ENCODE measurements at regions not wholly inside any gene's neighbourhood (a gene's known extent, or its start where the extent isn't known, plus 50 kb on each side); places are given as distances from the start of the nearest gene placed in this dataset.

GRCh38 chr4:71841336-71841735 is 57.5 kb upstream of the GC start:
- H3K4me3 Mint-ChIP-seq: no peak overlapping the region
- CTCF ChIA-PET: no interaction called here
- no peak for DNase-seq

DNA sequence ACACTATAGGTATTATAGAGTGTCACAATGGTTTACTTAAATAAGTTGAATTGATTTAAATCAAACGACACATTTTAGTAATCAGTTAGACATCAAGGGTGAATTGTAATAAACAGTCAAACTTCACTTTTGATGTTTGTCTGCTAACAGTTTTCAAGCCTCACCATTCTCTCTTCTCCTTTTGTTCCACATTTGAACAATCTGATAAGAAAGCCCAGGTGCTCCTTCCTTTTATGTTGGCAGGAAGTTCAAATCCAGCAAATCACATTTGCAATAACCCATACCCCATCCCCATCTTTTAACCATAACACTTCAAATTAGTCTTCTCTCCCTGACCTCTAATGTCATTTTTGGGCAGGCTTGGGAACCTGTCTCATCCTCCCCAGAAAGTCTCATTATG is 63.4 kb upstream of the GC start:
- H3K27ac Mint-ChIP-seq: no peak overlapping the region
- no peaks in the 10 kb centered on the region for H3K9me3 Mint-ChIP-seq
- DNase-seq: no peak
- H3K27me3 Mint-ChIP-seq (ENCODE audit: low read depth): no peaks in the 10 kb centered on the region
- intact Hi-C loops (cut with micrococcal nuclease): no loop called here
- no peak overlapping the region for H3K4me3 Mint-ChIP-seq
- CTCF ChIA-PET: no interaction called here
- H3K4me1 Mint-ChIP-seq (ENCODE audit: low read depth): no peaks in the 10 kb centered on the region
- no peaks in the 10 kb centered on the region for H3K36me3 Mint-ChIP-seq (ENCODE audit: low read depth)

More at GRCh38 chr4:71841336-71841735, 57.5 kb upstream of the GC start:
- Mint-ChIP-seq H3K9me3 (no peaks in the 10 kb centered on the region), H3K36me3 (ENCODE audit: low read depth) (no peaks in the 10 kb centered on the region), H3K27me3 (ENCODE audit: low read depth) (peaks cover 3% of the 10 kb centered on the region), H3K4me1 (ENCODE audit: low read depth) (no peaks in the 10 kb centered on the region), H3K27ac (no peak overlapping the region)
- intact Hi-C loops (cut with micrococcal nuclease): no loop called here

DNA sequence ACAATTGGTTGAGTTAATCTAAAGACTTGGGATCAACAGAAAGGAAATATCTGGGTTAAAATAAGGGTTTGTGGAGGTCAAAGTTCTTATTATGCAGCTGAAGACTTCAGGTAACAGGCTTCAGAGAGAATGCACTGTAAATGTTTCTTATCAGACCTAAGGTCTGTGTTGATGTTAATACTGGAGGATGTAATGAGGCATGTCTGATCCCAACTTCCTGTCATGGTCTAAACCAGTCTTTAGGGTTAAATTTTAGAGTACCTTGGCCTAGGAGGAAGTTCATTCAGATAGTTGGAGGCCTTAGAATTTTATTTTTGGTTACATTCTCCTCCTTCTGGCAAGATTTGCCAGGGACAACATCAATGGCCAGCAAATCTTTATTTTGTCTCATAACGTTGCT is 72.1 kb upstream of the GC start:
- Mint-ChIP-seq H3K36me3 (ENCODE audit: low read depth) (no peaks in the 10 kb centered on the region), H3K4me1 (ENCODE audit: low read depth) (no peaks in the 10 kb centered on the region), H3K9me3 (peaks cover 3% of the 10 kb centered on the region), H3K27ac (no peak overlapping the region), H3K27me3 (ENCODE audit: low read depth) (no peaks in the 10 kb centered on the region), H3K4me3 (no peak overlapping the region)
- intact Hi-C loops (cut with micrococcal nuclease): no loop called here
- CTCF ChIA-PET: no interaction called here
- DNase-seq: no peak

DNA sequence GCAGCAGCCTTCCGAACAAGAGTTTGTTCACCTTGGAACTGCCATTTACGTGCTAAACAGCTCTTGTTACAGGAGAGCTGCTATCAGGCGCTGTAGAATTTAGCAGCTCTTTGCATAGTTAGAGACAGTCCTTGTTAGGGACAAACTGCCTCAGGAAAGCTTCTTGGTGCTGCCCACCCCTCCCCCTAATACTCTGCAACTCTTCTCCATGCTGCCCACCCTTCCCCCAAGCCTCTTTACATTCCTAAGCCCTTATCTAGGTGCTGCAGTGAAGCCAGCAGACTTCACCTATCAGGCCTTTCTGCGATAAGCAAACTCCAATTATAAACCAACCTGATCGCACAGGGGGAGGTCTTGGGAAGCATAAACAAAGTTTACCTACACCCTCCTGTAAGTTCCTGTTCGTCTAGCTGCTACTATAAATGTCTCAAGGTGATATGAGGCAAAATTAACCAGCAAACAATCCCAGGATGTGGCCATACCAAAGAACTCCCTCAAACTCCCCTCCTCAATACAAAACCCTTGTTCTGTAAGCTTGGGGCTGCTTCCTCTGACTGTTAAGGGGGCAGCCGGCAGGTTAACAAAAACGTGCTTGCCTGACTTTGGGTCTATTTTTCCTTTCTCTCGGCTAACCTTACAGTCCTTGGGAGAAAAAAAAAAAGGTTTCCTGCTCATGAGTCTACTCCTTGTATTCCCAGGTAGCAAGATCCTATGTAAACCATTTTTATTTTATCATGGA is 74.0 kb upstream of the GC start:
- no peaks in the 10 kb centered on the region for H3K36me3 Mint-ChIP-seq (ENCODE audit: low read depth)
- DNase-seq: no peak
- no peaks in the 10 kb centered on the region for H3K4me1 Mint-ChIP-seq (ENCODE audit: low read depth)
- H3K4me3 Mint-ChIP-seq: no peak overlapping the region
- CTCF ChIA-PET: no interaction called here
- H3K27me3 Mint-ChIP-seq (ENCODE audit: low read depth): no peaks in the 10 kb centered on the region
- intact Hi-C loops (cut with micrococcal nuclease): no loop called here
- no peak overlapping the region for H3K27ac Mint-ChIP-seq
- H3K9me3 Mint-ChIP-seq: peaks cover 3% of the 10 kb centered on the region

DNA sequence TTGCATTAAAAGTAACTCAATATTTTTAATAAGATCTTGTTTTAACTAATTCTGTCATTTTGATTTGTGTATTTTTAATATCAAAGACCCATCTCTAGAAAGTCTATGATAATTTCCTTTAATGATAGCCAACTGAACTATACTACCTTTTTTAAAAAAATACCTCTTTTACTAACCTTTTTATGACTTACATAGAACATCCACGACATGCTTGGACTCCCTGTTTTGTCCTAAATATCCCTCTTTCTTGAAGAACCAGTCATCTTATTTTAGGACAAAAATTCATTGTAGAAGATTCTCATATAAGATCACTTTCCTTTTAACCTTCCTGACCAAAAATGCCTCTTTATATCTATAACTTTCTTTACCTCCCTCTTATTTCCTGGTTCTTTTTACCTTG is 76.8 kb upstream of the GC start:
- CTCF ChIA-PET: no interaction called here

GRCh38 chr4:71862315-71862714 is 78.4 kb upstream of the GC start:
- no peak overlapping the region for H3K4me3 Mint-ChIP-seq
- peaks cover 15% of the 10 kb centered on the region for H3K9me3 Mint-ChIP-seq
- H3K27me3 Mint-ChIP-seq (ENCODE audit: low read depth): peaks cover 2% of the 10 kb centered on the region
- intact Hi-C loops (cut with micrococcal nuclease): no loop called here
- no peaks in the 10 kb centered on the region for H3K36me3 Mint-ChIP-seq (ENCODE audit: low read depth)
- CTCF ChIA-PET: no interaction called here
- H3K4me1 Mint-ChIP-seq (ENCODE audit: low read depth): no peaks in the 10 kb centered on the region
- H3K27ac Mint-ChIP-seq: no peak overlapping the region
- no peak for DNase-seq

More for the DNA sequence above, 76.8 kb upstream of the GC start:
- Mint-ChIP-seq H3K27me3 (ENCODE audit: low read depth) (peaks cover 2% of the 10 kb centered on the region), H3K9me3 (peaks cover 12% of the 10 kb centered on the region), H3K27ac (no peak overlapping the region), H3K36me3 (ENCODE audit: low read depth) (no peaks in the 10 kb centered on the region), H3K4me1 (ENCODE audit: low read depth) (no peaks in the 10 kb centered on the region), H3K4me3 (no peak overlapping the region)
- no peak for DNase-seq
- intact Hi-C loops (cut with micrococcal nuclease): no loop called here

DNA sequence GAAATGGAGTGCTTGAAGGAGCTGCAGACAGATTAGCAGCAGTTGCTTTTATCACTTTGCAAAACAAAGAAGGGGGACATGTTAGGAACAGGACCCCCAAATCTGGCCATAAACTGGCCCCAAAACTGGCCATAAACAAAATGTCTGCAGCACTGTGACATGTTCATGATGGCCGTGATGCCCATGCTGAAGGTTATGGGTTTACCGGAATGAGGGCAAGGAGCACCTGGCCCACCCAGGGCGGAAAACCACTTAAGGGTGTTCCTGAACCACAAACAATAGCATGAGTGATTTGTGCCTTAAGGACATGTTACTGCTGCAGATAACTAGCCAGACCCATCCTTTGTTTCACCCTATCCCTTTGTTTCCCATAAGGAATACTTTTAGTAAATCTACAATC is 79.6 kb upstream of the GC start:
- DNase-seq: no peak
- peaks cover 15% of the 10 kb centered on the region for H3K9me3 Mint-ChIP-seq
- no peak overlapping the region for H3K4me3 Mint-ChIP-seq
- H3K36me3 Mint-ChIP-seq (ENCODE audit: low read depth): no peaks in the 10 kb centered on the region
- intact Hi-C loops (cut with micrococcal nuclease): no loop called here
- CTCF ChIA-PET: interaction anchor here (0.6 kb wide), 1 partner anchor 35 kb away, joined by 4 read pairs; no protein-coding TSS in a partner anchor
- H3K27ac Mint-ChIP-seq: no peak overlapping the region
- peaks cover 2% of the 10 kb centered on the region for H3K27me3 Mint-ChIP-seq (ENCODE audit: low read depth)
- no peaks in the 10 kb centered on the region for H3K4me1 Mint-ChIP-seq (ENCODE audit: low read depth)

DNA sequence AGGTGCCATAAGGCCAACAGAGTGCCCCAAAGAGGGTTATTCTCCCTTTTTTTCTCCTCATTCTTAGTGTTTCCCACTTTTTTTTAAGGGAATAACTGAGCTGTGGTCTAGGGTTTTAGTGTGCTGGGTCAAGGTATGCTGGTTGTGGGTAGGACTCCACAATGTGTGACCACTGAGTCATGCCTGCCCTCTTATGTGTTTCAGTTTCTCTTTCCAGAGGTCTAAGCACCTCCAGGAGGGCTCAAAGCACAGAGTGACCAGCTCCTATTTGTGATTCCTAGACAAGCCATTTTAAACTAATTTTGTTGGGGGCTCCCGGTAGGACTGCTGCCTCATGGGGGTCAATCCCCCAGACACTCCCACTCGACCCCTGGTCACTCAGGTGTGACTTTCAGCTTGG is 80.5 kb upstream of the GC start:
- no peaks in the 10 kb centered on the region for H3K36me3 Mint-ChIP-seq (ENCODE audit: low read depth)
- peaks cover 15% of the 10 kb centered on the region for H3K9me3 Mint-ChIP-seq
- no peak overlapping the region for H3K4me3 Mint-ChIP-seq
- H3K4me1 Mint-ChIP-seq (ENCODE audit: low read depth): no peaks in the 10 kb centered on the region
- no peak for DNase-seq
- H3K27me3 Mint-ChIP-seq (ENCODE audit: low read depth): peaks cover 2% of the 10 kb centered on the region
- CTCF ChIA-PET: no interaction called here
- H3K27ac Mint-ChIP-seq: no peak overlapping the region
- intact Hi-C loops (cut with micrococcal nuclease): no loop called here

DNA sequence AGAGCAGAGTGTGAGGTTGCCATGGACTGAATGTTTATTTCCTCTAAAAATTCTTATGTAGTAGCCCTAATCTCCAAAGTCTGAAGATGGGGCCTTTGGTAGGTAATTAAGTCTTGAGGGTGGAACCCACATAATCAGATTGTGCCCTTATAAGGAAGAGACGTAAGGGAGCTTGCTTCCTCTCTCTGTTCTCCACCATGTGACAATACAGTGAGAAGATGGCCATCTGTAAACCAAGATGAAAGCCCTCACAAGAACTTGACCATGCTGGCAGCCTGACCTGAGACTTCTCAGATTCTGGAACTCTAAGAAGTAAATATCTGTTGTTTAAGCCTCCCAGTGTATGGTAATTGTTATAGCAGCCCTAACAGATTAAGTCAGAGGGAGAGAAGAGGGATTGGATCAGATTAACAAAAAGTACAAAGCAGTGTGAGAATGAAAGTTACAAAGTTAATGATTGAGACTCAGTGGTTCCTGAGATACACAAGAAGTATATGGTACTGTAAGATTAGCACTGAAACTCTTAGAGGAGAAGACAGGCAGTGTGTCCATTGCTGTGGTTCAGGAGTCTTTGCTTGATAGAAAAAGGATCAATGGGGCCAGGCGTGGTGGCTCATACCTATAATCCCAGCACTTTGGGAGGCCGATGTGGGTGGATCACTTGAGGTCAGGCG is 82.5 kb upstream of the GC start:
- CTCF ChIA-PET: no interaction called here
- Mint-ChIP-seq H3K4me1 (ENCODE audit: low read depth) (no peaks in the 10 kb centered on the region), H3K36me3 (ENCODE audit: low read depth) (no peaks in the 10 kb centered on the region), H3K27me3 (ENCODE audit: low read depth) (peaks cover 2% of the 10 kb centered on the region), H3K27ac (no peak overlapping the region), H3K9me3 (peaks cover 12% of the 10 kb centered on the region), H3K4me3 (no peak overlapping the region)
- DNase-seq: no peak
- intact Hi-C loops (cut with micrococcal nuclease): no loop called here

DNA sequence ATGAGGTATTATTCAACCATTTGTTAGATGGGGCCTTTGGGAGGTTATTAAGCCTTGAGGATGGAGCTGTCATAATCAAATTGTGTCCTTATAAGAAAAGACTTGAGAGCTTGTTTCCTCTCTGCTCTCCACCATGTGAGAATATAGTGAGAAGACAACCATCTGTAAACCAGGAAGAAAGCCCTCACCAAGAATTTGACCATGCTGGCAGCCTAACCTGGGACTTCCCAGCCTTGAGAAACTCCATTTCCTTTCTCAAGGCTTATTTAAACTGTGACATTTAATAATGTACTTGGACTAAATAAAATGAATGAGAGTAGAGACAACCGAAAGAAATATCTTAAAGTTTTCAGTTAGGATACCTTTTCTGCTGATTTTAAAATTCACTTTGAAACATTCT is 83.7 kb upstream of the GC start:
- Mint-ChIP-seq H3K27ac (no peak overlapping the region), H3K4me1 (ENCODE audit: low read depth) (no peaks in the 10 kb centered on the region), H3K27me3 (ENCODE audit: low read depth) (peaks cover 2% of the 10 kb centered on the region), H3K9me3 (peaks cover 12% of the 10 kb centered on the region), H3K4me3 (no peak overlapping the region), H3K36me3 (ENCODE audit: low read depth) (no peaks in the 10 kb centered on the region)
- DNase-seq: no peak
- intact Hi-C loops (cut with micrococcal nuclease): no loop called here
- CTCF ChIA-PET: no interaction called here

DNA sequence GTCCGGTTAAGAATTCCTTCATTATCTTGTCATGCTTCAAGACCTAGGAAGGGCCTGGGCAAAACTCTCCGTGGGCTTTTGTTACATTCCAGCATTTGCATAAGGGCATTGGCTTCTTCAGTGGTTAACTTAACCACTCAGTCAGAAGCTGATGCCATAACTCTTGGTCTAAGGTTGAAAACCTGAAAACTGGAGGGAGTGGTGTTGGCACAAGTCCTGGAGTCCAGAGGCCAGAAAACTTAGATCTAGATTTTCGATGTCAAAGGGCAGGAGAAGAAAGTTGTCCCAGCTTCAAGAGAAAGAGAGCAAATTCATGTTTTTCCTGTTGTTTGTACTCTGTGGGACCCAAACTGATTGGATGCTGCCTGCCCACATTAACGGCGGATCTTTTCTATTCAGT is 86.6 kb upstream of the GC start:
- intact Hi-C loops (cut with micrococcal nuclease): no loop called here
- Mint-ChIP-seq H3K9me3 (peaks cover 3% of the 10 kb centered on the region), H3K36me3 (ENCODE audit: low read depth) (no peaks in the 10 kb centered on the region), H3K27me3 (ENCODE audit: low read depth) (peaks cover under 1% of the 10 kb centered on the region), H3K27ac (no peak overlapping the region), H3K4me3 (no peak overlapping the region), H3K4me1 (ENCODE audit: low read depth) (no peaks in the 10 kb centered on the region)
- no peak for DNase-seq
- CTCF ChIA-PET: no interaction called here

GRCh38 chr4:71872221-71872620 is 88.3 kb upstream of the GC start:
- H3K4me3 Mint-ChIP-seq: no peak overlapping the region
- intact Hi-C loops (cut with micrococcal nuclease): no loop called here
- no peaks in the 10 kb centered on the region for H3K27me3 Mint-ChIP-seq (ENCODE audit: low read depth)
- no peaks in the 10 kb centered on the region for H3K36me3 Mint-ChIP-seq (ENCODE audit: low read depth)
- H3K4me1 Mint-ChIP-seq (ENCODE audit: low read depth): no peaks in the 10 kb centered on the region
- DNase-seq: no peak
- no peak overlapping the region for H3K27ac Mint-ChIP-seq
- CTCF ChIA-PET: no interaction called here
- no peaks in the 10 kb centered on the region for H3K9me3 Mint-ChIP-seq

DNA sequence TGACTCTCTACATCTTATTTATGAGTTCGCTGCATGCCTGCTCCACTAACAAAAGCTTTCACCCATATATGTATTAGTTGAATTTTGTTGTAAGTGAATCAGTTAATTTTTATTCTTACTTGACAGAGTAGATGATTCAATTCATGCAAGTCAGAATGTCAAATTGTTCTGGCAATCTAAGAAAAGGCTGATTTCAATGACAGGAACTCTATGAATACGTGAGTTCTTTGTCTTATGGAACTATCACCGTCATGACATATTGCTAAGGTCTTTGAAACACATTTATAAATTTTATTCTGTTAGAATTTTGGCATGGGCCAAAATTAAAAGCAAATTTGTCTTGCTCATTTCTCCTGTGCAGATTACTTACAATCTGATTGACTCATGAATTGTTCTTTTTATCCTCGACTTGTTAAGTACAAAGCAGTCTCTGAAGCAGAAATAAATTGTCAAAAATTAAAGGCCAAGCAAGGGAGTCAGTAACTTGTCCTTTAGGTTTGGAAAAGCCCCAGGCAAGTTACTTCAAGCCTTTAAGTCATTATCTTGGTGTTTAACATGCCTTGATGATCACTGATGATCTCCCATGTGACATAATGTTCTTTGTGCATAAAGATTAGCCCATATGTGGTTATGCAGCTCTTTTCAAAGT is 89.0 kb upstream of the GC start:
- no peak for DNase-seq
- CTCF ChIA-PET: no interaction called here
- Mint-ChIP-seq H3K27ac (no peak overlapping the region), H3K36me3 (ENCODE audit: low read depth) (no peaks in the 10 kb centered on the region), H3K9me3 (no peaks in the 10 kb centered on the region), H3K4me1 (ENCODE audit: low read depth) (no peaks in the 10 kb centered on the region), H3K4me3 (no peak overlapping the region), H3K27me3 (ENCODE audit: low read depth) (no peaks in the 10 kb centered on the region)
- intact Hi-C loops (cut with micrococcal nuclease): no loop called here

Measured in activated naive CD4-positive, alpha-beta T cell treated with anti-CD3 and anti-CD28 coated beads for 36 hours (primary cell).